ENCODE measurements at regions not wholly inside any gene's neighbourhood (a gene's known extent, or its start where the extent isn't known, plus 50 kb on each side); places are given as distances from the start of the nearest gene placed in this dataset.
A peak's percentile ranks its signal among the peaks of the same experiment; 100 is the strongest.

DNA sequence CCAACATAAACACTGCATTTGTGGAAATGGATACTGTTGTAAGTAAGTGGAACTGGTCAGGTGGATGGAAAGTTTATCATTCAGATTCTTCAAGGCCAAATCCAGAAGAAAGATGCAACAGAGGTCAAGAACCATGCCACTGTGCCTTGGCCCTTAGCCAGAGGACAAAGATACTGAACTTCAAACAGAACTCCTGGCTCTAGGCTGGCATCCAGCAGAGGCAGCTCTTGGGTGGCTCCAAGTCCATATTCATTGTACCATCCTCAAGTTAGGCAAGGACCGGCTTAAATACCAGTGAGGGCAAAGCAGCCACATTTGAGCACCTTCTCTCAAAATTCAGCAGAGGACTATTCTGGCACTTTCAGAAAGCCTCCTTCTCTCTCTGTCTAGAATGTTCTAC lies 53.2 kb downstream of the DNAAF9 start:
- DNase-seq (ENCODE audit: low spot score) = no peak

DNA sequence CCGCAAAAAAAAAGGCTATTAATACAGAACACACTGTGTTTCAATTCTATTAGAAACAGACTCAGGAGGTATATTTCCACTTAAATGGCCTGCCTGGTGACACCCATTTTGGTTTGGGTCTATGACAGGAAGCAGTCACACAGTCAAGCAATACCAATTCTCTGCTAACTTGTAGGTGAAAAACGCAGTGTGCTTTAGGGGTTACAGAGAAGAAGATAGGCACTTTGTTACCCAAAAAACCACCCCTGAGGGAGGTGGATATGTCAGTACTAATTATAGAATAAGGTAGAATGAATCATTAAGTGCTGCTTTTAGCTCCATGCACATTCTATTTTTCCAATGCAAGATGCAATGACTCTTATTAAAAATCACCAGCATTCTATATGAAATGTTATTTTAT lies 53.8 kb downstream of the DNAAF9 start:
- DNase-seq (ENCODE audit: low spot score) = no peak

- no peak for DNase-seq (ENCODE audit: low spot score)
Observed at GRCh38 chr20:3352202-3352601, 55.3 kb downstream of the DNAAF9 start.

- DNase-seq (ENCODE audit: low spot score) = no peak
Observed at GRCh38 chr20:3350422-3350821, 57.0 kb downstream of the DNAAF9 start.

DNA sequence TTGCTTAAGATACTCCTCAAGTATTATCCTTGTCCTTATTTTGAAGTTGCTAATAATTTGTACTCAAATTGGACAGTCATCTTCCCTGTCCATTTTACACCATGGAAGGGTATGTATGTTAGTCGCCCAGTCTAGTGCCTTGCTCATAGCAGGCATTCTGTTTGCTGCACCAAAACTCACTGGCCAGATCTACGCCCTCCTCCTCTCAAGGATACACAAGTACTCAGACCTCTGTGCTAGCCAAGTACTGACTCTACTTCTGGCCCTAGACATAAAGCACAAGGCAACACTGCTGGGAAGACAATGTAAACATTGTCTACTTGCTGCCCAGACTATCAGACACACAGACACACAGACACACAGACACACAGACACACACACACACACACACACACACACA lies 57.7 kb downstream of the DNAAF9 start:
- no peak for DNase-seq (ENCODE audit: low spot score)

GRCh38 chr20:3342766-3343165 lies 64.7 kb downstream of the DNAAF9 start:
- no peak for DNase-seq (ENCODE audit: low spot score)

DNA sequence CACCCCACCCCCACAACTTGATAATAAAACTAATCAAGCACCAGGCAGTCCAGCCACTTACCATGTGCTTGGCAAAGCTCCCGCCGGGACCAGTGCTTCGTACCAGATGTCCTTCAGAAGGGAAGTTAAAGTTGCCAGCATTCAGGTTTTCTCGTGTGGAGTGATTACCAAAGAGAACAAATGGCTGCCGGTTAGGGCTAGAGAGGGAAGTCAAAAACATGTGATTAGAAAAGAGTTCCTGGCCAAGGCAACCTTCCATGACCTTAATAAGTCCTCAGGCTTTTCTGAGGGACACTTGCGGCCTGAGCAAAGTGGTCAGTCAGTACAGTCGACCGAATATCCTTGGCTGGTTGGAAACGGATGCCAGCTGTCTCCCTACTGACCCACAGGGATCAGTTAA lies 67.0 kb downstream of the DNAAF9 start:
- no peak for DNase-seq (ENCODE audit: low spot score)

DNA sequence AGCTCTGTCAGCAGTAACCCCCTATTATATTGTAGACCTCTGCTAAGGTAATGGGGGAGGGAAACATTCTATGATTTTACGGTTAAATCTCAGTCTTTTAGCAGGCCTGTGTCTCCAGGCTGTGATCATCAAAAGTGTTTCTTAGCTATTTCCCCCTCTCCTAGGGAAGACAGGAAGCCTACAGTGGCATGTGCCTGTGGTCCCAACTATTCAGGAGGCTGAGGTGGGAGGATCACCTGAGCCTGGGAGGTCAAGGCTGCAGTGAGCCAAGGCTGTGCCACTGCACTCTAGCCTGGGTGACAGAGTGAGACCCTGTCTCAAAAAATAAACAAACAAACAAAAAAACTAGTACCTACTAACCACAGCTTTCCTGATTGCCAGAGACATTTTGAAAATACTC lies 67.9 kb downstream of the DNAAF9 start:
- DNase-seq (ENCODE audit: low spot score) = no peak

DNA sequence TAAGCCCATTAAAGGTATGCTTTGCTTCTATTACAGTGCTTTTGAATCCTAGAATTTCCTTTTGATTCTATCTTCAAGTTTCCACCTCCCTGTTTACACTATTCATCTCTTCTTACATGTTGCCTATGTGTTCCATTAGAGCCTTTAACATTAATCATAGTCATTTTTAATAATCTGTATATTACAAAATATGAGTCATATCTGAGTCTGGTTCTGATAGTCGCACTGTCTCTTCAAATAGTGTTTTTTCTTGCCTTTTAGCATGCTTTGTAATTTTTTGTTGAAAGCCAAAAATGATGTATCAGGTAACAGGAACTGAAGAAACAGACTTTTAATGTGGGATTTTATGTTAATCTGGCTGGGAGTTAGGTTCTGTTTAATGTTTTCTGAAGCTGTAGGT lies 68.4 kb downstream of the DNAAF9 start:
- DNase-seq (ENCODE audit: low spot score) = no peak

DNA sequence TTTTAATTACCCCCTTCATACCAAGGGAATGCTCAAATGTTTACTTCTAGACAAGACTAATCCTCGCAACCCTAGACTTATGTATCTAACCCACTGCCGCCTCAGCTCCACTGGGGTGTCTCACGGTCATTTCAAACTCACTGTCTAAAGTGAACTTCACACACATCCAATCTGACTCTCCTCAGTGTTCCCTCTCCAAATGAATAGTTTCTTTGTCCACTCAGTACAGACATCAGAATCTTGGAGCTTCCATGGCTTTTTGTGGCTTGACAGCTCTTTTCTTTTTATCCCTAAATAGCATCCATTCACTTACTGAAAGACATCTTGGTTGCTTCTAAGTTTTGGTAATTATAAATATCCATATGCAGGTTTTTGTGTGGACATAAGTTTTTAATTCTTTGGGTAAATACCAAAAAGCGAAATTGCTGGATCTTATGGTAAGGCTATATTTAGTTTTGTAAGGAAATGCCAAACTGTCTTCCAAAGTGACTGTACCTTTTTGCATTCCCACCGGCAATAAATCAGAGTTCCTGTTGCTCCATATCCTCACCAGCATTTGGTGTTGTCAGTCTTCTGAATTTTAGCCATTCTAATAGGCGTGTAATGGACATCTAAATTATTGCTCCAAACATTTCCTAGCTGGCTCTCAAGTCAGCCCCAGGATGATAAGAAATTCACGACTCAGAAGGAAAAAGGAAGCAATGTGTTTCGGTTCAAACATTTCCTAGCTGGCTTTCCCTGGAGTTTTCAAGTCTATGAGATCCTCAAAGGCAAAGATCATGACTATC lies 73.1 kb downstream of the DNAAF9 start:
- DNase-seq (ENCODE audit: low spot score) = no peak

GRCh38 chr20:3330046-3330741 lies 77.3 kb downstream of the DNAAF9 start:
- DNase-seq (ENCODE audit: low spot score) = no peak

DNA sequence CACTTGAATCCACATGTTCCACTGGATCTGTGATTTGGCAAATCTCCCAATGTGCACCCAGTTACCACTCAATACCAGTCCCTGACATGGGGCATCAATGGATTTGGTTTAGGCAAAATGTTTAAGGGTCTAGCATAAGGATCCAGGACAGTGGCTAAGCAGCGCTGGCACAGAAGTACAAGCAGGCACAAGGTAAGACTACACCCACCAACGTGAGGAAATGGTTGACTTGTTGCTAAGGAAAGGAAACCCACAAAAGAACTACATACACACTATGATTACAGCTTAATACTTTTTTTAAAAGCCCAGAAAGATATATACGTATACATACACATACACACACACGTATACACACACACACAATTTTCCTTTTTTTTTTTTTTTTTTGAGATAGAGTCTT lies 79.0 kb downstream of the DNAAF9 start:
- DNase-seq (ENCODE audit: low spot score) = peak; percentile 7

DNA sequence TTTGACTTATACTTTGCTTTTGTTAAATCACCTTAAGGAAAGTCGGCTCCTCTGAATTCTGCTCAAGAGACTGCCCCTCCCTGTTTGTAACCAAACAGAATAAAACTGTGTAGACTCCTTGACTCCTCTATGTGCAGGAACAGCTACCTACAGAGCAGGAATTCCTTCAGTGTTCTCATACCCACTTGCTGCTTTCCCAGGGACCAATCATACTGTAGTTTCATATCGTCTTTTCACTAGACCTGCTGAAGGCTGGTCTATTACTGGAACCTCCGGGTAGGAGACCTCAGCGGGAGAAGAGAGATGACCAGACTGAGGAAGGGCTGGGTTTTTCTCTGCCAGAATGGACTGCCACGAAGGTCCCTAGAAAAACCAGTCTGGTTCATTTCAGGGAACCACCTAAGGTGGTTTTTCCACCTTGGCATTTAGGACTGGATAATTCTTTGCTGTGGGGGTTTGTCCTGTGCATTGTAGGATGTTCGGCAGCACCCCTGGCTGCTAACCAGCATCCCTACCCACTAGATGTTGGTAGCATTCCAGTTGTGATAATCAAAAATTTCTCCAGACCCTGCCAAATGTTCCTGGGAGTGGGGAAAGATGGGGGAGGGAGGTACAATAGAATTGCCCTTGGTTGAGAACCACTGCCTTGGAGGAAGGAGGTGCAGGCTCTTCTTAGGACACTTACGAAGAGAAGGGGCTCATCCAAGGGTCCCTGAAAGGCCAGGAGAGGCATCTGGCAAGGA lies 80.5 kb downstream of the DNAAF9 start:
- DNase-seq (ENCODE audit: low spot score) = no peak

GRCh38 chr20:3325864-3326263 lies 81.6 kb downstream of the DNAAF9 start:
- DNase-seq (ENCODE audit: low spot score) = no peak

DNA sequence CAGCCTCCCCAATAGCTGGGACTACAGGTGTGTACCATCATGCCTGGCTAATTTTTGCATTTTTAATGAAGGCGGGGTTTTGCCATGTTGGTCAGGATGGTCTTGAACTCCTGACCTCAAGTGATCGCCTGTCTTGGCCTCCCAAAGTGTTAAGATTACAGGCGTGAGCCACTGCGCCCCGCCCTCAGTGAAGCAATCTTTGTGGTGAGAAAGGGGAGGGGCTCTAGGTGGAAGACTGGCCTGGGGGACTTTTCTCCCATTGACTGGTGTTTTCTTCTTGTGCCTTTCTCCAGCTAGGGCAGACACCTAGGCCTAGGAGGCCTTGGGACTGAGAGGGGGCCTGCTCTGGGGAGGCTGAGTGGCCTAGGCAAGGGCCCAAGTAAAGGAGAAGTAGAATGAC lies 84.1 kb downstream of the DNAAF9 start:
- DNase-seq (ENCODE audit: low spot score) = no peak

DNA sequence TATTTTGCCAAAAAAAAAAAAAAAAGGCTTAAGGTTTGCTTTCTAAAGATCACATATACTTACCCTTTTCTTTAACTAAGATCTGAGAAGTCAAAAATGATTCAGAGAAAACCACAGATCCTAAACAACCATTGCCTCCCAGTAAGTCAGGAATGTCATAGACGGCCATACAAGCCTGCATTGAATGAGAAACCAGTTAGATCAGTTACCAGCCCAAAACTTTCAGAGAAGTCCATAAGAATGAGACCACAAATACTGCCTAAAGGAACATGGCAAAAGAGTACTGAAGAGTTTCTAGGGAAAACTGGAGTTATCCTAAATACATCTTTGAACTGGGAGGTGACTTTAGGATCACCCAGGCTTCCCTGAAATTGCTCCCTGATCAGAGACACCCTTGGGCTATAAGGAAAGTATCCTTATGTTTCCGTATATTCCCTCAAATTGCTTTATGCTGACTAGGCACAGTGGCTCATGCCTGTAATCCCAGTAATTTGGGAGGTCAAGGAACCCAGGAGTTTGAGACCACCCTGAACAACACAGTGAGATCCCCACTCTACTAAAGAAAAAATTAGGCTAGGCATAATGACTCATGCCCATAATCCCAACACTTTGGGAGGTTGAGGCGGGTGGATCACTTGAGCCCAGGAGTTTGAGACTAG lies 79.4 kb upstream of the SLC4A11 start:
- DNase-seq (ENCODE audit: low spot score) = no peak

GRCh38 chr20:3316136-3316535 lies 77.1 kb upstream of the SLC4A11 start:
- DNase-seq (ENCODE audit: low spot score) = no peak

GRCh38 chr20:3315136-3315535 lies 76.1 kb upstream of the SLC4A11 start:
- DNase-seq (ENCODE audit: low spot score) = no peak

- no peak for DNase-seq (ENCODE audit: low spot score)
Observed at GRCh38 chr20:3314391-3314790, 75.4 kb upstream of the SLC4A11 start.

DNA sequence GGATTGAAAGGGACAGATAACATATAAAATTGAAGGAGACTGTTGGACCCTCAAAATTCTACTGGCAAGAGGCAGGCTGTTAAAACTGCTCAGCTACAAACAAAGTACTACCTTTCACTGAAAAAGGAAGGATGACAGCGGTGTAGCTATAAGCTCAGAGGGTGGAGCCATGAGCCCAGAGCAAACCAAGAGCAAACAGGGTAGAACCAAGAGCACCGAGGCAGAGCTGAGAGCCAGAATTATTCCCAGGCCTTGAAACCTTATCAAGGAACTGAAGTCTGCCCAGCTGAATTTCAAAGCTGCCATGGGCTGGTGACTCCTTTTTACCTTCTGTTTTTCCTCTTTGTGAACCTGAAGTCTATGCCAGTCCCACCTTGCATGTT lies 74.7 kb upstream of the SLC4A11 start:
- no peak for DNase-seq (ENCODE audit: low spot score)

- DNase-seq (ENCODE audit: low spot score) = no peak
Observed at GRCh38 chr20:3312940-3313682, 74.1 kb upstream of the SLC4A11 start.

- no peak for DNase-seq (ENCODE audit: low spot score)
Observed at GRCh38 chr20:3311623-3312022, 72.6 kb upstream of the SLC4A11 start.
